Mucosa of descending colon (tissue), 3 donors: ENCODE measurements at regions not wholly inside any gene's neighbourhood (a gene's known extent, or its start where the extent isn't known, plus 50 kb on each side); places are given as distances from the start of the nearest gene placed in this dataset.

Experiments
- ATAC-seq: fragments of 200-7000 bp; cut with Tn5 transposase; one replicate; pipeline ENCODE4 v1.9.1; 2020; ENCODE audit warnings: mild to moderate bottlenecking, moderate library complexity
- DNase-seq, 3 donors: peaks; one replicate each; pipeline ENCODE4 v3.0.0-alpha.2; 2020
- H3K36me3 ChIP-seq: fragments of 200-600 bp; one replicate; pipeline ENCODE4 v1.8.0; 2021; ENCODE audit warnings: low read depth, mild to moderate bottlenecking
- H3K4me1 ChIP-seq: fragments of 200-600 bp; one replicate; pipeline ENCODE4 v1.8.0; 2021; ENCODE audit warnings: low read depth, mild to moderate bottlenecking
- H3K4me3 ChIP-seq: fragments of 200-600 bp; one replicate; pipeline ENCODE4 v1.8.0; 2021; ENCODE audit warnings: mild to moderate bottlenecking
- H3K9me3 ChIP-seq: fragments of 200-600 bp; one replicate; pipeline ENCODE4 v1.8.0; 2021; ENCODE audit warnings: mild to moderate bottlenecking
- intact Hi-C, 2 donors: fragments of 100-400 bp; cut with DNase I in 1 of 2; cut with micrococcal nuclease in 1 of 2; formaldehyde crosslinking; loops; one replicate each; pipeline versions ENCODE4 v1.11.0 to v1.11.1; 2022; cut with DNase I, micrococcal nuclease
- TF ChIP-seq, protein P1 (sequence below): fragments of 200-600 bp; IDR thresholded peaks from one replicate; pipeline ENCODE4 v1.8.0; 2022; ENCODE audit warnings: antibody characterized with exemption, mild to moderate bottlenecking
- donor health status: DM: no; HTN: no; CAD: no; lungs with moderate emphysema.
- donor health status: DM: no; HTN: no; CAD: no.
- donor health status: DM: no; HTN: yes; CAD: no.

DNA sequence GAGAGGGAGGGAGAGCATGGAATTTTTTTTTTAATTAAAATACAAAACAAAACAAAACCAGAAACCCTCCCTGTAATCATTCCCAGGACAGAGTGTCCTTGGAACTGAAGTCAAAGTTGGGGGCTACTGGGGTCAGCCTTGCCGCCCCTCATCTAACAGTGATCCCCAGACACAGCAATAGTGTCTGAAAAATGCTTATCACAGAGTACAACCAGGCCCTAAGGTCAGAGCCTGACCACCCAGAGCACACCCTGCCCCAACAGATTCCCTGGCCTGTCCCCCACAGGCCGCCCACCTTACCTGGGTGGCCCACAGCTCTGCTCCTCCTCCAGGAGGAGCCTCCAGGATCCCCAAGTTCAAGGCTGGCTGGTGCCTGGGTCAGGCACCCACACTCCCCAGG is 101.6 kb upstream of the LINGO1 start:
- H3K4me1 ChIP-seq = no peaks in the 10 kb centered on the region
- TF ChIP-seq, protein P1, sequence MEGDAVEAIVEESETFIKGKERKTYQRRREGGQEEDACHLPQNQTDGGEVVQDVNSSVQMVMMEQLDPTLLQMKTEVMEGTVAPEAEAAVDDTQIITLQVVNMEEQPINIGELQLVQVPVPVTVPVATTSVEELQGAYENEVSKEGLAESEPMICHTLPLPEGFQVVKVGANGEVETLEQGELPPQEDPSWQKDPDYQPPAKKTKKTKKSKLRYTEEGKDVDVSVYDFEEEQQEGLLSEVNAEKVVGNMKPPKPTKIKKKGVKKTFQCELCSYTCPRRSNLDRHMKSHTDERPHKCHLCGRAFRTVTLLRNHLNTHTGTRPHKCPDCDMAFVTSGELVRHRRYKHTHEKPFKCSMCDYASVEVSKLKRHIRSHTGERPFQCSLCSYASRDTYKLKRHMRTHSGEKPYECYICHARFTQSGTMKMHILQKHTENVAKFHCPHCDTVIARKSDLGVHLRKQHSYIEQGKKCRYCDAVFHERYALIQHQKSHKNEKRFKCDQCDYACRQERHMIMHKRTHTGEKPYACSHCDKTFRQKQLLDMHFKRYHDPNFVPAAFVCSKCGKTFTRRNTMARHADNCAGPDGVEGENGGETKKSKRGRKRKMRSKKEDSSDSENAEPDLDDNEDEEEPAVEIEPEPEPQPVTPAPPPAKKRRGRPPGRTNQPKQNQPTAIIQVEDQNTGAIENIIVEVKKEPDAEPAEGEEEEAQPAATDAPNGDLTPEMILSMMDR = no peak

DNA sequence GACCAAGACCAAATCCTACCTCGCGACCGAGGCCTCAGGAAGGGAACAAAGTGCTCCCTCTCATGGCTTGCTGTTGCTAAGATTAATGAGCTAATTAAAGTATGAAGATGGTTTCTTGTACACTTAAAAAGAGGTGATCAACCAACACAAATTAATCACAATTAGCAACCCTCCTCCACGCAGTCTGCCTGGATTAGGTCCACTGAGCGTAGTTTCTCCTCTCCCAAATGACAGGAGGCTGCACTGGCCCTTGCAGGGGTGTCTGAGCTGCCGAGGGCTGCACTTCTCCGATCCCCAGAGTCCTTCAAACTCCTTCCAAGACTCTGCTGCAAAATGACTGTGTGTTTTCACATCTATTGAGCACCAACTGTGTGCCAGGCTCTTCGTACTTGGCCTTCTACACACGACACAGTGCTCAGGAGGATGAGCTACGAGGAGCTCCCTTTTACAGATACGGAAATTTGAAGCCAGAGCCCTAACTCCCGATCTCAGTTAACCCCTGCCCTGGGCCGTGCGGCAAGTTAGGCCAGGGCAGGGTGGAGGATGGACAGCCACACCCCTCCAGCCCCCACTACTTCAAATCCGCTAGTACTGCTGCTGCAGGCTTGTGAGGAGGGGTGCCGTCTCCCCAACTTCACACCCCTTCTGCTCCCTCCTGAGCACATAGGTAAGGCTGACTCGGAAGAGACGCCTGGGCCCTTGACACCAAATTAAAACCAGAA is 101.0 kb upstream of the LINGO1 start:
- H3K4me3 ChIP-seq = no peak overlapping the region
- no peaks in the 10 kb centered on the region for H3K36me3 ChIP-seq
- no peaks in the 10 kb centered on the region for H3K4me1 ChIP-seq
- intact Hi-C loops = no loop called here
- no peak for ATAC-seq
- no peak for DNase-seq
- H3K9me3 ChIP-seq = no peaks in the 10 kb centered on the region
- TF ChIP-seq, protein P1 = no peak

More for the DNA sequence above, 101.6 kb upstream of the LINGO1 start:
- no peaks in the 10 kb centered on the region for H3K36me3 ChIP-seq
- no peaks in the 10 kb centered on the region for H3K9me3 ChIP-seq
- H3K4me3 ChIP-seq = no peak overlapping the region
- intact Hi-C loops = no loop called here
- DNase-seq (no peak), ATAC-seq (no peak)

DNA sequence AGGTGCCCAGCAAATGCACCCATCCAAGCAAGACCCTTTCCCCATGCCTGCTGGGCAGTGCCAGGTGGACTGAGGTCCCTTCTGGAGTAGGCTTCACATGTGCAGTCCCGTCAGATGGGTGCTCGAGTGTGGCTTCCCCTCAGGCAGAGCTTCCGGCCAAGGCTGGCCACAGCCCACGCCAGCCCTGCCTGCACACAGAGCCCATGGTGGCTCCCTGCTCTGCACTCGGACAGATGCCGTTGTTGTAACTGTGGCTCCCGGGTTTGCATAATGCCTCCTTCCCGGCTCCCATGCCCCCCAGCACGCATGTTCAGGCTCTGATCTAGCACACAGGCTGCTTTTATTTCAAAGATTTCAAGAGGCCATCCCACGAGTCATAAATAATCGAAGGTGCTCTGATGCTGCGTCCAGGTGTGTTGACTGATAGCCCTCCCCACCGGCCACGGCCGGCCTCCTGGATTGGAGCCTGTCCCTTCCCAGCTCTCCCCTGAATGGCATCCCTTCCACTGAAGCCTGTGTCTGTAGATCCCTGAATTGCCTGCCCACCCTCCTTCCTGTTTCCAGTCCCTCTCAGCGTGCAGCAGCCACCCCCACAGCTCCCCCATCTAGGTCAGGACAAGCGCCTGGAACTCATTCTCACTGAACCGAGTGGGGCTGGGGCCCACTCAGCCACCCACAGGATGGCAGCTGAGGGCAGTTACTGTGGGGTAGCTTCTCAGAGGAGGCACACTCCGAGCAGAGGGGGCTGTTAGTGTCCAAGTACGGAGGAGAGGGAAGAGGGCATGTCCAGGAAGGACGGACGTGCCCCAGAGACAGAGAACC is 100.0 kb upstream of the LINGO1 start:
- intact Hi-C loops = no loop called here
- no peaks in the 10 kb centered on the region for H3K9me3 ChIP-seq

DNA sequence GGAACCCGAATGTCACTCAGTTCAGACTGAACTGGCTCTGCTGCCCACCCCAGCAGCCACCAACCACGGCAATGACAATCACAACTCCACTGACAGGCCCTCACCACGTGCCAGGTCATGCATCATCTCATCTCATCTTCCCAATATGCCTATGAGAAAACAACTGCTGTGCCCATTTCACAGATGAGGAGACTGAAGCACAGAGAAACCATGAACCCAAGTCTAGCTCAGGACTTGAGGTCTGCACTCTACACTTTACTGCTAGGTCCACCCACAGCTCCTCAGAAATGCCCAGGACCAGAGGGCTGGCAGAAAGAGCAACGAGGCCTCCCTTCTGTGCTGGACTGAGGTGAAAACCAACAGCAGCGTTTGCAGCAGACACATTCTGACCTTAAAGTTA is 99.2 kb upstream of the LINGO1 start:
- TF ChIP-seq, protein P1 = no peak
- ATAC-seq = no peak
- intact Hi-C loops = no loop called here
- Histone ChIP-seq H3K4me1 (no peaks in the 10 kb centered on the region), H3K36me3 (no peaks in the 10 kb centered on the region), H3K4me3 (no peak overlapping the region), H3K9me3 (no peaks in the 10 kb centered on the region)
- no peak for DNase-seq

More for the DNA sequence above, 100.0 kb upstream of the LINGO1 start:
- no peak overlapping the region for H3K4me3 ChIP-seq
- DNase-seq (no peak), ATAC-seq (no peak)
- TF ChIP-seq, protein P1 = no peak
- no peaks in the 10 kb centered on the region for H3K4me1 ChIP-seq
- no peaks in the 10 kb centered on the region for H3K36me3 ChIP-seq

DNA sequence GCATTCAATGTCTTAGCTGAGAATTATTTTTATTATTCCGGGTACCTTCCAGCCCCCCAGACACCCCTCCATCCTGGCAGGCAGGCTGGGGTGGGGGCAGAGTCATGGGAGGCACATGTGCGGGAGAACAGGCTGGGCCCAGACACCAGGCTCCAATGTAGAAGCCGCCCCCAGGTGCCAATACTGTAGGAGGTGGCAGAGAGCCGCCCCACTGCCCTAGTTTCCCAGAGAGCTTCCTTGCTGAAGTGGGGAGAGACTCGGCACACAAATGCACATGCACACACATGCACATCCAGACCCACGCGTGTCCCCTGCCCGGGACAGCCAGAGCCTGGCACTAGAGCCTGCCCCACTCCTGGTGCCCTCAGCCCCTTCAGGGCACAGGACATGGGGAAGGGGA is 98.4 kb upstream of the LINGO1 start:
- H3K4me1 ChIP-seq = no peaks in the 10 kb centered on the region
- no peak for DNase-seq
- no peaks in the 10 kb centered on the region for H3K36me3 ChIP-seq
- TF ChIP-seq, protein P1 = no peak
- H3K4me3 ChIP-seq = no peak overlapping the region
- no peaks in the 10 kb centered on the region for H3K9me3 ChIP-seq
- intact Hi-C loops = no loop called here
- ATAC-seq = no peak
